Suprapubic skin (tissue), 4 donors: ENCODE measurements at regions not wholly inside any gene's neighbourhood (a gene's known extent, or its start where the extent isn't known, plus 50 kb on each side); places are given as distances from the start of the nearest gene placed in this dataset.
A peak's percentile ranks its signal among the peaks of the same experiment; 100 is the strongest.
"Not testable (repeated sequence)": the region's sequence is repeated elsewhere in the genome, so short reads cannot be mapped to it uniquely, and the experiment has no call there.

Source experiments
- DNase-seq, 2 donors: peaks; one replicate each; pipeline ENCODE4 v3.0.0-alpha.2; 2019; ENCODE audit warnings: low spot score in 2 of 2
- H3K27ac ChIP-seq: fragments of 200-600 bp; sonication (generic); one replicate; pipeline ENCODE4 v1.5.1; 2019
- H3K27me3 ChIP-seq: fragments of 200-600 bp; sonication (generic); one replicate; pipeline ENCODE4 v1.5.1; 2019
- H3K36me3 ChIP-seq: fragments of 200-600 bp; sonication (generic); one replicate; pipeline ENCODE4 v1.5.1; 2019
- H3K4me1 ChIP-seq: fragments of 200-600 bp; sonication (generic); one replicate; pipeline ENCODE4 v1.5.1; 2019
- H3K4me3 ChIP-seq: fragments of 200-600 bp; sonication (generic); one replicate; pipeline ENCODE4 v1.5.1; 2019; ENCODE audit warnings: mild to moderate bottlenecking
- H3K9me3 ChIP-seq: fragments of 200-600 bp; sonication (generic); one replicate; pipeline ENCODE4 v1.5.1; 2019
- CTCF ChIP-seq, 2 donors: fragments of 200-600 bp in 1 of 2; fragments of 450-650 bp in 1 of 2; sonication (generic) in 1 of 2; IDR thresholded peaks; one replicate each; pipeline ENCODE4 v1.5.1; 2016 to 2019; ENCODE audit warnings: antibody characterized with exemption in 2 of 2, mild to moderate bottlenecking in 1 of 2, moderate library complexity in 1 of 2
- EP300 ChIP-seq: sonication (generic); formaldehyde crosslinking; IDR thresholded peaks from one replicate; pipeline ENCODE4 v1.6.1; 2017; ENCODE audit warnings: antibody characterized with exemption
- POLR2A ChIP-seq, 2 donors: fragments of 450-650 bp; IDR thresholded peaks; one replicate each; pipeline ENCODE4 v1.6.1; 2017; ENCODE audit warnings: antibody characterized with exemption in 2 of 2, mild to moderate bottlenecking in 2 of 2, moderate library complexity in 2 of 2
- POLR2AphosphoS5 ChIP-seq, 3 donors: sonication (generic); formaldehyde crosslinking; IDR thresholded peaks; one replicate each; pipeline ENCODE4 v1.6.1; 2017; ENCODE audit warnings: antibody characterized with exemption in 3 of 3
- WGBS: methylation state at CpG from one replicate; pipeline ENCODE4 v1.1.5; 2018; 5-methylcytosine and 5-hydroxymethylcytosine counted together

- H3K36me3 ChIP-seq, result no peaks in the 10 kb centered on the region
- H3K4me3 ChIP-seq, result no peak overlapping the region
- no peak overlapping the region for H3K27ac ChIP-seq
- no peak for TF ChIP-seq CTCF (IDR thresholded peaks at IDR 0.05)
- TF ChIP-seq EP300, result no peak
- TF ChIP-seq POLR2AphosphoS5 (IDR thresholded peaks at IDR 0.05), result no peak
- no peak for TF ChIP-seq POLR2A (IDR thresholded peaks at IDR 0.05)
- no peak for DNase-seq
- peaks cover 10% of the 10 kb centered on the region for H3K27me3 ChIP-seq
- WGBS, result 73% methylated on average over 2 of the region's 2 CpGs
- peaks cover 5% of the 10 kb centered on the region for H3K4me1 ChIP-seq
- no peaks in the 10 kb centered on the region for H3K9me3 ChIP-seq
These were observed 346.9 kb upstream of the PRKCQ start for GRCh38 chr10:6926971-6927370.

GRCh38 chr10:6925146-6925545 is 345.1 kb upstream of the PRKCQ start:
- H3K36me3 ChIP-seq, result no peaks in the 10 kb centered on the region
- 86% methylated on average over 2 of the region's 2 CpGs for WGBS
- TF ChIP-seq POLR2A (IDR thresholded peaks at IDR 0.05), result no peak
- no peak for TF ChIP-seq POLR2AphosphoS5 (IDR thresholded peaks at IDR 0.05)
- TF ChIP-seq CTCF (IDR thresholded peaks at IDR 0.05), result no peak
- no peak for TF ChIP-seq EP300

GRCh38 chr10:6924166-6924565 is 344.1 kb upstream of the PRKCQ start:
- H3K27me3 ChIP-seq, result peaks cover 9% of the 10 kb centered on the region
- 33% methylated on average over 4 of the region's 4 CpGs for WGBS
- H3K4me1 ChIP-seq, result peaks cover 12% of the 10 kb centered on the region
- H3K4me3 ChIP-seq, result no peak overlapping the region
- H3K27ac ChIP-seq, result no peak overlapping the region
- H3K36me3 ChIP-seq, result no peaks in the 10 kb centered on the region
- TF ChIP-seq POLR2AphosphoS5 (IDR thresholded peaks at IDR 0.05) (no peak), CTCF (IDR thresholded peaks at IDR 0.05) (no peak), POLR2A (IDR thresholded peaks at IDR 0.05) (no peak), EP300 (no peak)
- no peaks in the 10 kb centered on the region for H3K9me3 ChIP-seq
- DNase-seq, result no peak

More at GRCh38 chr10:6925146-6925545, 345.1 kb upstream of the PRKCQ start:
- Histone ChIP-seq H3K27ac (no peak overlapping the region), H3K4me3 (no peak overlapping the region), H3K27me3 (peaks cover 7% of the 10 kb centered on the region), H3K4me1 (peaks cover 8% of the 10 kb centered on the region), H3K9me3 (no peaks in the 10 kb centered on the region)
- DNase-seq, result no peak

- not testable (repeated sequence) for DNase-seq, H3K4me3 ChIP-seq
These were observed 340.9 kb upstream of the PRKCQ start for GRCh38 chr10:6921026-6921425.

GRCh38 chr10:6920072-6921019 is 340.3 kb upstream of the PRKCQ start:
- peak in 1 of 2 donors; percentile 59 for DNase-seq
- Histone ChIP-seq H3K4me3 (no peak overlapping the region), H3K36me3 (no peaks in the 10 kb centered on the region), H3K27me3 (peaks cover 15% of the 10 kb centered on the region), H3K27ac (no peak overlapping the region), H3K4me1 (peaks cover 12% of the 10 kb centered on the region), H3K9me3 (no peaks in the 10 kb centered on the region)
- 28% methylated on average over 26 of the region's 26 CpGs for WGBS
- no peak for TF ChIP-seq POLR2A (IDR thresholded peaks at IDR 0.05)
- TF ChIP-seq CTCF (IDR thresholded peaks at IDR 0.05), result peak in 1 of 2 donors; percentile 49

More at GRCh38 chr10:6921026-6921425, 340.9 kb upstream of the PRKCQ start:
- H3K4me1 ChIP-seq, result peaks cover 12% of the 10 kb centered on the region
- H3K36me3 ChIP-seq, H3K27me3 ChIP-seq, H3K9me3 ChIP-seq, H3K27ac ChIP-seq: not testable (repeated sequence)
- WGBS, result 86% methylated on average over 16 of the region's 16 CpGs
